HEK293 (cell line): ENCODE measurements at regions not wholly inside any gene's neighbourhood (a gene's known extent, or its start where the extent isn't known, plus 50 kb on each side); places are given as distances from the start of the nearest gene placed in this dataset.

Source experiments
- GLIS1 ChIP-seq: fragments of 450-650 bp; formaldehyde crosslinking; IDR thresholded peaks from 2 replicates; pipeline ENCODE4 v1.5.1; 2016; ENCODE audit warnings: missing biosample characterization, missing genetic modification characterization
- TRIM28 ChIP-seq: IDR thresholded peaks from 2 replicates; pipeline ENCODE4 v1.6.1; 2011; ENCODE audit warnings: low read length, control low read depth, borderline replicate concordance
- WT1 ChIP-seq: fragments of 450-650 bp; formaldehyde crosslinking; IDR thresholded peaks from 2 replicates; pipeline ENCODE4 v1.5.1; 2016; ENCODE audit warnings: missing biosample characterization, missing genetic modification characterization
- ZBTB1 ChIP-seq: fragments of 450-650 bp; formaldehyde crosslinking; IDR thresholded peaks from 2 replicates; pipeline ENCODE4 v1.5.1; 2016; ENCODE audit warnings: missing biosample characterization, missing genetic modification characterization
- ZNF169 ChIP-seq: fragments of 450-650 bp; formaldehyde crosslinking; IDR thresholded peaks from 2 replicates; pipeline ENCODE4 v1.5.1; 2016; ENCODE audit warnings: missing biosample characterization, missing genetic modification characterization
- ZNF2 ChIP-seq: fragments of 450-650 bp; formaldehyde crosslinking; IDR thresholded peaks from 2 replicates; pipeline ENCODE4 v1.5.1; 2016; ENCODE audit warnings: missing biosample characterization, missing genetic modification characterization
- ZNF239 ChIP-seq: fragments of 450-650 bp; formaldehyde crosslinking; IDR thresholded peaks from 2 replicates; pipeline ENCODE4 v1.5.1; 2016; ENCODE audit warnings: missing biosample characterization, missing genetic modification characterization
- ZNF24 ChIP-seq: fragments of 450-650 bp; formaldehyde crosslinking; IDR thresholded peaks from 2 replicates; pipeline ENCODE4 v1.5.1; 2016; ENCODE audit warnings: missing biosample characterization, missing genetic modification characterization
- ZNF521 ChIP-seq: fragments of 450-650 bp; formaldehyde crosslinking; IDR thresholded peaks from 2 replicates; pipeline ENCODE4 v1.5.1; 2017; ENCODE audit warnings: missing biosample characterization, mild to moderate bottlenecking, missing genetic modification characterization
- TF ChIP-seq, protein P1 (sequence below): fragments of 450-650 bp; formaldehyde crosslinking; IDR thresholded peaks from 2 replicates; pipeline ENCODE4 v1.5.1; 2016; ENCODE audit warnings: missing biosample characterization, missing genetic modification characterization
- TF ChIP-seq, protein P2 (sequence below): IDR thresholded peaks from 2 replicates; pipeline ENCODE4 v1.6.1; 2011; ENCODE audit warnings: mild to moderate bottlenecking, low read depth, low read length, borderline replicate concordance

GRCh38 chr2:217142649-217143266 is 282.9 kb upstream of the TNP1 start:
- TF ChIP-seq, protein P1, sequence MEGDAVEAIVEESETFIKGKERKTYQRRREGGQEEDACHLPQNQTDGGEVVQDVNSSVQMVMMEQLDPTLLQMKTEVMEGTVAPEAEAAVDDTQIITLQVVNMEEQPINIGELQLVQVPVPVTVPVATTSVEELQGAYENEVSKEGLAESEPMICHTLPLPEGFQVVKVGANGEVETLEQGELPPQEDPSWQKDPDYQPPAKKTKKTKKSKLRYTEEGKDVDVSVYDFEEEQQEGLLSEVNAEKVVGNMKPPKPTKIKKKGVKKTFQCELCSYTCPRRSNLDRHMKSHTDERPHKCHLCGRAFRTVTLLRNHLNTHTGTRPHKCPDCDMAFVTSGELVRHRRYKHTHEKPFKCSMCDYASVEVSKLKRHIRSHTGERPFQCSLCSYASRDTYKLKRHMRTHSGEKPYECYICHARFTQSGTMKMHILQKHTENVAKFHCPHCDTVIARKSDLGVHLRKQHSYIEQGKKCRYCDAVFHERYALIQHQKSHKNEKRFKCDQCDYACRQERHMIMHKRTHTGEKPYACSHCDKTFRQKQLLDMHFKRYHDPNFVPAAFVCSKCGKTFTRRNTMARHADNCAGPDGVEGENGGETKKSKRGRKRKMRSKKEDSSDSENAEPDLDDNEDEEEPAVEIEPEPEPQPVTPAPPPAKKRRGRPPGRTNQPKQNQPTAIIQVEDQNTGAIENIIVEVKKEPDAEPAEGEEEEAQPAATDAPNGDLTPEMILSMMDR (tag by site-specific recombination): no peak
- TF ChIP-seq, protein P2, sequence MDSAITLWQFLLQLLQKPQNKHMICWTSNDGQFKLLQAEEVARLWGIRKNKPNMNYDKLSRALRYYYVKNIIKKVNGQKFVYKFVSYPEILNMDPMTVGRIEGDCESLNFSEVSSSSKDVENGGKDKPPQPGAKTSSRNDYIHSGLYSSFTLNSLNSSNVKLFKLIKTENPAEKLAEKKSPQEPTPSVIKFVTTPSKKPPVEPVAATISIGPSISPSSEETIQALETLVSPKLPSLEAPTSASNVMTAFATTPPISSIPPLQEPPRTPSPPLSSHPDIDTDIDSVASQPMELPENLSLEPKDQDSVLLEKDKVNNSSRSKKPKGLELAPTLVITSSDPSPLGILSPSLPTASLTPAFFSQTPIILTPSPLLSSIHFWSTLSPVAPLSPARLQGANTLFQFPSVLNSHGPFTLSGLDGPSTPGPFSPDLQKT: no peak
- no peak for TF ChIP-seq WT1
- TF ChIP-seq ZBTB1 (tag by site-specific recombination): no peak
- TF ChIP-seq ZNF521 (tag by site-specific recombination): no peak
- TF ChIP-seq ZNF24: no peak
- no peak for TF ChIP-seq GLIS1
- no peak for TF ChIP-seq ZNF239
- TF ChIP-seq ZNF2 (tag by site-specific recombination): no peak
- no peak for TF ChIP-seq ZNF169 (tag by site-specific recombination)
- TF ChIP-seq TRIM28: no peak
